GM19328 (cell line): ENCODE measurements at regions not wholly inside any gene's neighbourhood (a gene's known extent, or its start where the extent isn't known, plus 50 kb on each side); places are given as distances from the start of the nearest gene placed in this dataset.

Experiments
- ATAC-seq: cut with Tn5 transposase; IDR thresholded peaks from one replicate; pipeline ENCODE4 v1.9.1; 2021; ENCODE audit warnings: mild to moderate bottlenecking, moderate library complexity; ENCODE audit not compliant: unreplicated experiment

GRCh38 chr1:56197946-56198345 lies 381.4 kb downstream of the PLPP3 start:
- ATAC-seq, result no peak

DNA sequence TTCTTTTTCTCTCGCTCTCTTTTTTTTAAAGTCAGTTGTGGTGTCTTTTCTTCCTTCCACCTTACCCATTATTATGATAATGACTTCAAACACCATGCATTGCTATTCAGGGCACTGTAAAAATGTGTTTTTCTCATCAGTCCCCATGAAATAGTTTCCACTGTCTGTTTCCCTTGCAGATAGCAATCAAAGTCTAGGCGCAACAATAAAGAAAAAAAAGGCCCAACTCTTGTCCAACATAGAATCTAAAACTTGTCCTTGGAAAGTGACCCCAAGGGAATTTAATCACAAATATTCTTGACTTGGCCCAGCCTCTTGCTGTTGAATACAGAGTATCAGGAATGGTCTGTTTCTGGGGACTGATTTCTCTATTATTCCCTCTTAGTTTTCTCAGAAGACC lies 382.5 kb downstream of the PLPP3 start:
- ATAC-seq, result no peak

DNA sequence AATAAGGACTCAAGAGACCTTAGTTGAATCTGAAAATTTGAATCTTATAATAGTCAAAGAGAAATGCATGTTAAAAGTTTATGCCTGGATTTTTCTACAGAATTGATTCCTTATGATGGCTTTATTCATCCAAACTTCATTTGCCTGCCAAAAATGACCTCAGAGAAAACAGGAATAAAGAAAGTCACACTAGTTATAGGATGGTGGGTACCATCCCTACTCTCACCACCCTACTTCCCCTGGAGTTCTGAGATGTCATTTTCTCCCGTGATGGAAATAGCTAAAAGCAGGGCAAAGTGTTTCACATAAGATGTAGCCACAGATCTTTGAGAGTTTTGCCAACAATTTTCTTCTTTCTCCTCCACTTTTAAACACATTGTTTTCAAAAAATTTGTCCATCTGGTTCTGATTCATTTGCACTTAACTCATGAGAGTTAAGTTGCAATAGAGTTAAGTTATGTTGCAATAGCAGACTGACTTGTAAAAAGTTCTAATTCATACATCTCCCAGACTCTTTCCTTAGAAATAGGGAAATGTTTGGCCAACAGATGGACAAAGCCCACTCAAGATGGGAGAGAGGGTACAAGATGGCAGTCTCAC lies 384.6 kb downstream of the PLPP3 start:
- no peak for ATAC-seq

- no peak for ATAC-seq
These were observed 385.7 kb downstream of the PLPP3 start for GRCh38 chr1:56193656-56194055.

GRCh38 chr1:56191369-56191768 lies 388.0 kb downstream of the PLPP3 start:
- no peak for ATAC-seq

DNA sequence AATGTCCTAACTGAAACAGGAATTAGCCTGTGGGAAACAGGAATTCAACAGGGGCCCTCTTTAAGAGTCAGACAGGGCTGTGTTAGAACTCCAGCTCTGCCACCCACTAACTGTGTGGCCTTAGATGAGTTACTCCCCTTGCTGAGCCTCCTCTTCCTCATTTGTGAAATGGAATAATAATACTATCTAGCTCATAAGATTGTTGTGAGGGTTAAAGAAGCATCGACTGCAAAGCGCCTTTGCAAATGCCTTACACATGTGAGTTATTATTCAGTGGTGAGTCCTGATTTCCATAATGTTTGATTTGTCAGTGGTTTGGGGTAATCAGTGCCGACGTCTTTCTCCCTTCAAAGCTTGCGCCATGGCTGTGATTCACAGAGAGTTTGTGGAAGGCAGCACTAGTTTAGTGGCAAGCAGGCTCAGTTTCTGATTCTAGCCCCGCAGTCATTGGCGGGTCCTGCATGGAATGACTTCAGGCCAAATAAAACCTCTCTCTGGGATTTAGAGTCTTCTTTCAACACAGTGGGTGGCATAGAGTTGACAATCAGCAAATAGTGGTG lies 388.5 kb downstream of the PLPP3 start:
- ATAC-seq, result no peak

DNA sequence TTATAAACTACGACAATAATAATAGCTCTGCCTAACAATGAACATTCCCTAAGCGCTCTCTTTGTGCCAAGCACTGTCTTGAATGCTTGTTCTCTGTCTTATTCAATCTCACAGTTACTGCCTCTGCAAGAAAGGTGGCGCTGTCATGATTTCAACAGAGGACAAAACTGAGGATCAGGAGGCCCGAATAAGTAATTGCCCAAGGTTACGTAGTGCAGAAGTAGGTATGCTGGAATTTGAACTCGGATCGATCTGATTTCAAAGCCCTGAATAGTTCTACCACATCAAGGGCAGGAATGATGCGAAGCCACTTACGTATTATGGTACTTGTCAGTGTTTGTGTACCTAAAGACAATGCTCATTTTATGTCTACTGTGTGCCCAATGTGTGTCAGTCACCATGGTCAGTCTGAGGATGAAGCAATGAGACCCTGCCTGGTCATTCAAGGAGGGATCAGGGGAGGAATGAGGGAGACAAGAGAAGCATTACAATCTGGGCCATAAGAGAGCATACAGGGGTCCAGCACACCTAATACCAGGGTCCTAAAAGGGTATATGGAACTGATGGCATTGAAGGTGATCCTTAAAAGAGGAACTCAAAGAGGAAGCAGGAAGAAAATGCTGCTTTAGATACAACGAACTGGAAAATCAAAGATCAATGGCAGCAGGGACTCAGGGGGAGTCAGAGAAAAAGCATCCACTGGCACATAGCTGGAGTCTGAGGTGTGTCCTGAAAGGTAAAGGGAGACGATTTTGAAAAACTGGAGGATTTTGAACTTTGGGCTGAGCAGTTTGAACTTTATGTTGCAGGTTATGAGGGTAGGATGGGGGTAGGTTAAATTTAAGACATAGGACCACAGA lies 389.2 kb downstream of the PLPP3 start:
- ATAC-seq, result no peak

DNA sequence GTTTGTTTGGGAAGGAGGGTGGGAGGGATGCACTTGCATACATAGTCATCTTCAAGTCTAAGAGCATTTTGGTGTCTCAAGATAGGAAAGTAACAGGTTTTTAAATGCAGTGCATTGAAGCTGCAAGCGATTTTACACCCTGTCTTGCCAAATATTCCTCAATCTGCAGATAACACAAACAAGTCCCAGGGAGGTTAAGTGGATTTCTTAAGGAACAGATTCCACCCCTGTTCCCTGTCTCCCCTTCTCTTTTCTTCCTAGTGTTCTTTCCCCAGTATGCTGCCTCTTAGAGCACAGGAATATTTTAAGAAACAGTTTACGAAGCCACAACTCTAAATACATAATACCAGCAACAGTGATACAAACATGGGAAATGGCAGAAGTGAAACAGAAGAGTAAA lies 389.9 kb downstream of the PLPP3 start:
- no peak for ATAC-seq

- ATAC-seq, result no peak
These were observed 390.5 kb downstream of the PLPP3 start for GRCh38 chr1:56188855-56189254.

DNA sequence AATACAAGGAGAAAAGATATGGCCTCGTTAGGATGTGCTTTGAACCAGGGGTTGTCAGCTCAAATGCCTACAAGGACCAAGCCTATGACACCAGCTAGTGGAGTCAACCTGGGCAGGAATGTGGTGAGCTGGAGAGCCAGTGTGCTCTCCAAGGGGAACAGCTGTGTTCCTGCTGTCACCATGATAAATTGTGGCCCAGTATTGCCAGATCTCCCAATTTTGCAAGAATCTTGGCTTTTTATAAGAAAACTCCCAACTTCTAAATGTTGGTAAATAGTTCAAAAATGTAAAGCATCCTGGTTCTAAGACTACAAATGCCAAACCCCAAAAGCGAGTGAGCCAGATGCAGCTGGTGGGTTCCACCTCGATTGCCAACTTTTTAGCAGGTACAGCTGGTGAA lies 391.1 kb downstream of the PLPP3 start:
- no peak for ATAC-seq

GRCh38 chr1:56187405-56187804 lies 392.0 kb downstream of the PLPP3 start:
- ATAC-seq, result no peak

DNA sequence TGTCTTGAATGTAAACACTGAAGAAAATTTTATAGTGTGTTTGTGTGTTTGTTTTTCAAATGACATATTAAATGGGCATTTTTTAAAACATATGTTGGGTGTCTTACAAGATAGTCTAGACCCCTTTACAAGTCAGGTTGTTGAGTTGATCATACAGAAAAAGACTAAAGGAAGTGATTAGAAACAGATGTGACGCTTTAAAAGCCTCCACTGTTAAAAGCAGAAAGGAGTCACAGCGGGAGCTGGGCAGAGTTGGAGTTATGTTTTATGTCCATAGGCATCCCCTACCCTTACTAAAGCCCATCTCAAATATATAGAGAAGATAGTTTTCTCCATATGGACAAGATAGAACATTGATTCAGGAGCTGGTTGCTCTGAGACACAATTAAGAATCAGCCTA lies 393.9 kb downstream of the PLPP3 start:
- no peak for ATAC-seq

DNA sequence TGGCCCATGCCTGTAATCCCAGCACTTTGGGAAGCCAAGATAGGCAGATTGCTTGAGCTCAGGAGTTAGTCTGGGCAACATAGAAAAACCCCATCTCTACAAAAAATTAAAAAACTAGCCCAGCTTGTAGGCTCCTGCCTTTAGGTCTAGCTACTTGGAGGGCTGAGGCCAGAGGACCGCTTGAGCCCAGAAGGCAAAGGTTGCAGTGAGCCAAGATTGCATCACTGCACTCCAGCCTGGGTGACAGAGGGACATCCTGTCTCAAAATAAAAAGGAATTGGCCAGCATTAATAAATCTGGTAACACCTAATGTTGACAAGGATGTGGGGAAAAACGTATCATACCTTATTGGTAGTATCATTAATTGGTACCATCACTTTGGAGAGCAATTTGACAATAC lies 396.2 kb downstream of the PLPP3 start:
- no peak for ATAC-seq

DNA sequence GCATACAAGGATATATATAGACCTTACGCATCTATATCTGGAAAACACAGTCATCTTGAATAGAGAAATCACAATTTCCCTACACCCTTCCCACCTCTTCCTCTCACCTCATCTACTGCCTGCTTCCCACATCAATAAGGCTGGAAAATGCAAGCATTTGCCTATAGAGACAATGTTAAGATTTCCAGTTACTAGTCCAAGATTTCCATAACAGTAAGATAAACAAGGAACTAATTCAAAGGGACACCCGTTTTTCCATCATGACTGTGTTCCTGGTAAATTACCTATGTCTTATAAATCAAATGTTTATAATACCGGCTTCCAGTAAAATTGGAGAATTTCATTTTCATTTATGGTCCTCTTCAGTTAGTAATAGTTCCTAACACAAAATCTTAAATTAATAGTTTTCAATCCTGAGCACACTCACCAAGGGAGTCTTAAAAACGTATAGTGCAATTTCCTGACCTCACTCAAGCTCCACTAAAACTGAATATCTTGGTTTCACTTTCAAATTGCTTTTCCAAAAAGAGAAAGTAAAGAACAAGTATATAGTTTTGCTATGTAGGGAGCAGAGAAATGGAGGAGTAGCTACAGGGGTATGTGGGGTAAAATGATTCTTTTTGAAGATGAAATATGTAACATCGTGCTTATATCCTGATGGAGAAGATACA lies 398.7 kb downstream of the PLPP3 start:
- no peak for ATAC-seq

- ATAC-seq, result no peak
These were observed 399.8 kb downstream of the PLPP3 start for GRCh38 chr1:56179543-56179942.

DNA sequence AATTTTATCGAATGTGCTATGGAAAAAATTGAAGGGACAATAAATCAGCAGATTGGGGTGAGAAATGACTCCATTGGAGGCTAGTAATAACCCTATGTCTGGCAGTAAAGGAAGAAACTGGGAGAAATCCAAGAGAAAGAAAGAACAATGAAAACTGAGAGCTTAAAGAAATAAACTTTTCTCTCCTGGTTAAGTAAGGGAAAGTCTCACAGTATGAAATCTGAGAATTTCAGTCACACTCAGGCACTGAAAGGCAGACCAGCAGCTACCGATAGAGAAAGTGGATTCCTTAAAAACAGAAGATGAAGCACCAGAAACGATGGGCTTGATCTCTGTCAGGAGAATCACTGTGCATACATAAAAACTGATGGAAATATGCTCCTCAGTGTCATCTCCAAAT lies 404.2 kb downstream of the PLPP3 start:
- no peak for ATAC-seq

GRCh38 chr1:56174176-56174885 lies 405.0 kb downstream of the PLPP3 start:
- ATAC-seq, result no peak

DNA sequence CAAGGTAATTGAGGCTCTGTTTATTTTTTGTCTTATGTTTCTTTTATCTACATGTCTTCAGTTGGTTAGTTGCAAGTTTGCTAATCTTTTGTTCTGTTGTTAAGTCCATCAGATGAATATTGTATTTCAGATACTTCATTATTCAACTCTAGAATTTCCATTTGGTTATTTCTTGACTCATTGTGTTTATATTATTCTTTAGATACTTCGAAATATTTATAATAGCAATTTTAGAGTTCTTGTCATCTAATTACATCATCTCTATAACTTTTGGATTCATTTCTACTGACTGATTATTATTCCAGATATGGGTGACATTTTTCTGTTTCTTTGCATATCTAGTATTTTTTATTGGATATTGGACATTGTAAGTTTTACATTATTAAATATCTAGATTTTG lies 405.6 kb downstream of the PLPP3 start:
- no peak for ATAC-seq

DNA sequence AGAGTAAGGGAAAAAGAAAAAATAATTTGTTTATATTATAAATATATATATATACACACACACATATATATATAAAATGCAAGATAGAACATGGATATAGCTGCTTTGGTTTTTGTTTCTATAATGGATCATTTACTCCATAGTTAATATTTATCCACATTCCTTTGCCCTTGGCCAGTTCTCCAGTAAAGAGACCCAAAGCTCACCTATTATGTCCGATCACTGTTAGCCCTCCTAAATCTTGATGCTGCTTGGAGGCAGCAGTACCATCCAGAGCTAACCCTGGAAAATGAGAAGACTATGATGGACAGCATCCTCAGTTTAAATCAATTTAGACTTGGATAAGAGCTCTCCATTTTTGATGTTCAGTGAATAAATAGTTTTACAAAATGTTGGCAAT lies 407.7 kb downstream of the PLPP3 start:
- no peak for ATAC-seq

DNA sequence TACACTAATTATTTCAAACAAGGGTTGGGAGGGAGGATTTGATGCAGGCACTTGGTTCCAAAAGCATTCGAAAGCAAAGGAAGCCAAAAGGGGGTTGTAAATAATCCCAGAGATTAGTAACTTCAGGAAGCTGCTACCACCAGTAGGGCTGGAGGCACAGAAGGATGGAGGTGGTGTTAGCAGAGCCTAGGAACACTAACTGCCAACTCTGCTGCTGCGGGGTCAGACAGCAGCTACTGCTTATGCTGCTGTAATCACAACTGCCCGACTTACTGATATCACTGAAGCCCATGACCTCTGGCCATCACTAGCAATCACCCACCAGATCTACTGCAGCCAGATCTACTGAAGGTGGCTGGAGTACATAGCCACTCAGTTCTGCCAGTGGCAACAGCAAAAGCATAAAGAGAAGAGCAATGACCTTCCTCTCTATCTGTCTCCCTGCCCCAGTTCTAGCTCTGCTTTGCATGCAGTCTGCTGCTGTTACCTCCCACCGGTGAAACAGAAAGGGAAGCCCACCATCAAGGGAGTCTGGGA lies 408.5 kb downstream of the PLPP3 start:
- ATAC-seq, result no peak

- no peak for ATAC-seq
These were observed 409.5 kb downstream of the PLPP3 start for GRCh38 chr1:56169856-56170255.
